DND-41 (cell line): ENCODE measurements at regions not wholly inside any gene's neighbourhood (a gene's known extent, or its start where the extent isn't known, plus 50 kb on each side); places are given as distances from the start of the nearest gene placed in this dataset.
A peak's percentile ranks its signal among the peaks of the same experiment; 100 is the strongest.
"Not testable (repeated sequence)": the region's sequence is repeated elsewhere in the genome, so short reads cannot be mapped to it uniquely, and the experiment has no call there.

Experiments
- ATAC-seq: fragments of 200-7000 bp; cut with Tn5 transposase; 3 replicates; pipeline ENCODE4 v1.9.1; 2021; ENCODE audit warnings: low read depth; ENCODE audit not compliant: insufficient read depth
- DNase-seq: peaks from one replicate; pipeline ENCODE4 v3.0.0-alpha.2; 2020
- H2AFZ ChIP-seq: 2 replicates; pipeline ENCODE4 v1.6.0; 2012; ENCODE audit warnings: low read depth, low read length
- H3K27ac ChIP-seq: 2 replicates; pipeline ENCODE4 v1.5.1; 2012; ENCODE audit warnings: low read length, inconsistent platforms
- H3K27me3 ChIP-seq: fragments of 200-600 bp; sonication (generic); 2 replicates; pipeline ENCODE4 v1.6.0; 2012; ENCODE audit warnings: low read length, mild to moderate bottlenecking, inconsistent platforms; ENCODE audit not compliant: insufficient read depth, poor library complexity
- H3K36me3 ChIP-seq: 2 replicates; pipeline ENCODE4 v1.5.1; 2012; ENCODE audit warnings: low read length, inconsistent platforms; ENCODE audit not compliant: insufficient read depth
- H3K4me1 ChIP-seq: 2 replicates; pipeline ENCODE4 v1.5.1; 2012; ENCODE audit warnings: mild to moderate bottlenecking, low read length; ENCODE audit not compliant: insufficient read depth
- H3K4me2 ChIP-seq: 2 replicates; pipeline ENCODE4 v1.6.0; 2012; ENCODE audit warnings: mild to moderate bottlenecking, moderate library complexity, low read length, inconsistent platforms; ENCODE audit not compliant: insufficient read depth
- H3K4me3 ChIP-seq, 2 experiments: fragments of 200-600 bp in 1 of 2; shearing (Covaris generic) in 1 of 2; 2 replicates each; pipeline ENCODE4 v1.5.1; 2012 to 2016; ENCODE audit warnings: inconsistent platforms in 2 of 2, low read length in 2 of 2, mild to moderate bottlenecking in 2 of 2, low read depth in 1 of 2, moderate library complexity in 1 of 2
- H3K79me2 ChIP-seq: 2 replicates; pipeline ENCODE4 v1.6.0; 2012; ENCODE audit warnings: low read length, inconsistent platforms; ENCODE audit not compliant: insufficient read depth
- H3K9ac ChIP-seq: 2 replicates; pipeline ENCODE4 v1.6.0; 2012; ENCODE audit warnings: low read depth, mild to moderate bottlenecking, inconsistent platforms, low read length, moderate library complexity
- H3K9me3 ChIP-seq: 2 replicates; pipeline ENCODE4 v1.5.1; 2012; ENCODE audit warnings: low read length, moderate library complexity, mild to moderate bottlenecking, inconsistent platforms; ENCODE audit not compliant: insufficient read depth, severe bottlenecking
- H4K20me1 ChIP-seq: 2 replicates; pipeline ENCODE4 v1.6.0; 2012; ENCODE audit warnings: low read length; ENCODE audit not compliant: insufficient read depth
- CTCF ChIP-seq: IDR thresholded peaks from 2 replicates; pipeline ENCODE4 v1.5.1; 2012; ENCODE audit warnings: borderline replicate concordance, low read length, moderate library complexity, mild to moderate bottlenecking; ENCODE audit not compliant: poor library complexity, severe bottlenecking; ENCODE audit errors: extremely low read depth
- EZH2 ChIP-seq: IDR thresholded peaks from 3 replicates; pipeline ENCODE4 v1.6.1; 2012; ENCODE audit warnings: borderline replicate concordance, low read depth, mild to moderate bottlenecking, moderate library complexity, low read length, inconsistent platforms; ENCODE audit not compliant: severe bottlenecking

- H3K27ac ChIP-seq: no peak overlapping the region
- TF ChIP-seq CTCF (no peak), EZH2 (no peak)
- no peaks in the 10 kb centered on the region for H4K20me1 ChIP-seq
- no peaks in the 10 kb centered on the region for H3K27me3 ChIP-seq
- H3K4me1 ChIP-seq: 0 out of 2 replicates have a peak, but pooled peaks cover 5% of the 10 kb centered on the region
- ATAC-seq (peak; percentile 55), DNase-seq (no peak)
- no peaks in the 10 kb centered on the region for H3K36me3 ChIP-seq
- H3K4me2 ChIP-seq: no peak overlapping the region
- no peak overlapping the region for H2AFZ ChIP-seq
- no peak overlapping the region for H3K4me3 ChIP-seq
- H3K79me2 ChIP-seq: no peaks in the 10 kb centered on the region
- H3K9me3 ChIP-seq: peaks cover 14% of the 10 kb centered on the region
- no peak overlapping the region for H3K9ac ChIP-seq
These were observed 176.4 kb upstream of the ID2 start for GRCh38 chr2:8505311-8505920.

- H3K4me1 ChIP-seq: peaks cover 17% of the 10 kb centered on the region
- no peak overlapping the region for H3K9ac ChIP-seq
- peaks cover 17% of the 10 kb centered on the region for H3K9me3 ChIP-seq
- H2AFZ ChIP-seq: no peak overlapping the region
- H3K4me2 ChIP-seq: no peak overlapping the region
- H4K20me1 ChIP-seq: no peaks in the 10 kb centered on the region
- TF ChIP-seq CTCF (no peak), EZH2 (no peak)
- no peaks in the 10 kb centered on the region for H3K27me3 ChIP-seq
- H3K36me3 ChIP-seq: no peaks in the 10 kb centered on the region
- H3K79me2 ChIP-seq: no peaks in the 10 kb centered on the region
- H3K27ac ChIP-seq: no peak overlapping the region
- ATAC-seq: no peak
- no peak overlapping the region for H3K4me3 ChIP-seq
- no peak for DNase-seq
These were observed 175.1 kb upstream of the ID2 start for GRCh38 chr2:8506746-8507145.

GRCh38 chr2:8508766-8509165 lies 173.1 kb upstream of the ID2 start:
- no peak for TF ChIP-seq CTCF
- no peak for TF ChIP-seq EZH2
- DNase-seq (no peak), ATAC-seq (no peak)
- H3K27ac ChIP-seq: no peak overlapping the region
- H3K79me2 ChIP-seq: no peaks in the 10 kb centered on the region
- no peak overlapping the region for H3K4me2 ChIP-seq
- no peaks in the 10 kb centered on the region for H3K36me3 ChIP-seq
- H3K4me1 ChIP-seq: peaks cover 18% of the 10 kb centered on the region
- no peak overlapping the region for H3K9ac ChIP-seq
- no peak overlapping the region for H3K4me3 ChIP-seq
- no peaks in the 10 kb centered on the region for H3K27me3 ChIP-seq
- H2AFZ ChIP-seq: no peak overlapping the region
- H4K20me1 ChIP-seq: no peaks in the 10 kb centered on the region
- H3K9me3 ChIP-seq: peaks cover 17% of the 10 kb centered on the region

GRCh38 chr2:8509621-8510020 lies 172.2 kb upstream of the ID2 start:
- no peak for DNase-seq
- Histone ChIP-seq H3K4me3 (no peak overlapping the region), H3K9ac (no peak overlapping the region), H3K27me3 (no peaks in the 10 kb centered on the region), H3K4me1 (peaks cover 27% of the 10 kb centered on the region), H3K79me2 (no peaks in the 10 kb centered on the region), H3K9me3 (peaks cover 22% of the 10 kb centered on the region), H2AFZ (no peak overlapping the region), H3K4me2 (no peak overlapping the region), H4K20me1 (no peaks in the 10 kb centered on the region), H3K36me3 (no peaks in the 10 kb centered on the region), H3K27ac (no peak overlapping the region)
- TF ChIP-seq EZH2 (no peak), CTCF (no peak)
- no peak for ATAC-seq

GRCh38 chr2:8510055-8510454 lies 171.8 kb upstream of the ID2 start:
- H3K4me2 ChIP-seq, H3K9ac ChIP-seq, H3K27me3 ChIP-seq, H3K36me3 ChIP-seq, H3K27ac ChIP-seq, H3K4me3 ChIP-seq, H4K20me1 ChIP-seq, DNase-seq, H3K79me2 ChIP-seq, ATAC-seq, H2AFZ ChIP-seq: not testable (repeated sequence)
- peaks cover 22% of the 10 kb centered on the region for H3K9me3 ChIP-seq
- H3K4me1 ChIP-seq: peaks cover 31% of the 10 kb centered on the region
